Fibroblast of skin of left quadriceps (primary cell): ENCODE measurements at regions not wholly inside any gene's neighbourhood (a gene's known extent, or its start where the extent isn't known, plus 50 kb on each side); places are given as distances from the start of the nearest gene placed in this dataset.
"Not testable (repeated sequence)": the region's sequence is repeated elsewhere in the genome, so short reads cannot be mapped to it uniquely, and the experiment has no call there.

Experiments used
- DNase-seq, 2 experiments: peaks; one replicate each; pipeline ENCODE4 v3.0.0-alpha.2; 2013; ENCODE audit warnings: low read depth in 2 of 2

GRCh38 chr3:197430934-197431333 is 124.8 kb downstream of the BDH1 start:
- DNase-seq = peak in 1 of 2 experiments; percentile 20

- DNase-seq = no peak
These were observed 125.3 kb downstream of the BDH1 start for GRCh38 chr3:197430502-197430901.

- DNase-seq = no peak
These were observed 126.8 kb downstream of the BDH1 start for GRCh38 chr3:197428952-197429351.

- peak in 1 of 2 experiments; percentile 36 for DNase-seq
These were observed 127.5 kb downstream of the BDH1 start for GRCh38 chr3:197428117-197428801.

GRCh38 chr3:197427021-197427420 is 128.6 kb upstream of the DLG1 start:
- DNase-seq = no peak

GRCh38 chr3:197426121-197426566 is 127.7 kb upstream of the DLG1 start:
- DNase-seq = peak in 1 of 2 experiments; percentile 38

DNA sequence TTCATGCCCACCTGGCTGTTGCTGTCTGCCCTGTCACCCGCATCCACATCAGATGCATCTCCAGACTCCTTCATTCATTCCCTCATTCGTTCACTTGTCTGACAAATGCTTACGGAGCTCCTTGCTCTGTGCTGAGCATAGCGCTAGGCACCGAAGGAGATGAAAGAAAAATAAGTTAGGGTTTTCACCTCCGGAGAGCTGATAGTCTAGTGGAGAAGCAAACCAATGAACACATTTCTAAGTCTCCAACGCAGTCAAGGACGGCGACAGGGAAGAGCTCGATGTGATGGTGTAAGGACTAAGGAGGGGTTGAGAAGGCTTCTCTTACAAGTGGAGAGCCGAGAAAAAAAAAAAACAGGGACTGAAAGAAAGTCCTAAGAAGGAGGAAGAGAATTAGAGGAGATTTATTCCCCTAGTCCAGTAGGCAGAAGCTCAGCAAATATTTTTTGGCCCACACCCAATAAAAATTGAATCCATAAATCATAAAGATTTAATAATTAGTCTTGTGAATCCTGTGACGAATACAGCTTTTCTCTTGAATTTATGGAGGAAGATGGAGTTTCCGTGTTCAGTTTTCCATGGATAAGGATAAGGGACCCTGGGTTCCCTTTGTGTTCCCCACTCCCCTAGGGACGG is 127.2 kb upstream of the DLG1 start:
- DNase-seq = no peak

DNA sequence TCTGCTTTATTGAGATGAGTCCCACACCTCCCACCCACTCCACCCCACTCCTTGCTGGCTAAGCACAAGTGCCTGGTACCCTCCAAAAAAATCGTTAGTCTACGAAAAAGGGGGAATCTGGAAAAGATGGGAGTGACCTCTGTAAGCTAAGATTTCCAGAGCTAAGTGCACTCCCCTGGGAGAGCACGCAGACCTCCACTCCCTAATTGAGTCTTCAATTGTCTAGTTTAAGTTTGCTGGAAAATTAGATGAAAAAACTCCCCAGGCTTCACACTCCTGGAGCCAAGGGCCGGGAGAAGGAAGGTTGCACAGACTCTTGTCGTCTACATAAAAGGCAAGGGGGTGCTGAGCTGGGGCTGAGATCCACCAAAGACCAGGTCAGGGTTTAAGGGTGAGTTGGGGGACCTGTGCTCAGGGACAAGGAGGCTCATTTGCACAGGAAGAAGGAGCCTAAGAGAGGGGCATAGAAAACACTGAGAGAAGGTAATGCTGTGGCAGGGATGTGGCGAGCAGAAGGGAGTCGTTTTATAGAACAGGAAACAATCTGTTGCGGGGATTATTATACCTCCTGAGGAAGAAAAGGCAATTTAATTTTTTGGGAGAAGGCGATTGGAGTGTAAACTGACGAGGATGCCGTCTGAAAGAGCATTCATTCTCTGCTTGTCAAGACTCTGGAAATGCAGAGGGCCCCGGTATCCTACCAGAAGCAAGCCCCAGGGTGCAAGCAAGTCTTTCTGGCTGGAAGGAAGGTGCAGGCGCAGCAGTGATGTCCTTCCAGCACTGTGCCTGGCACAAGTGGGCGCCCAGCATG is 126.5 kb upstream of the DLG1 start:
- DNase-seq = no peak

DNA sequence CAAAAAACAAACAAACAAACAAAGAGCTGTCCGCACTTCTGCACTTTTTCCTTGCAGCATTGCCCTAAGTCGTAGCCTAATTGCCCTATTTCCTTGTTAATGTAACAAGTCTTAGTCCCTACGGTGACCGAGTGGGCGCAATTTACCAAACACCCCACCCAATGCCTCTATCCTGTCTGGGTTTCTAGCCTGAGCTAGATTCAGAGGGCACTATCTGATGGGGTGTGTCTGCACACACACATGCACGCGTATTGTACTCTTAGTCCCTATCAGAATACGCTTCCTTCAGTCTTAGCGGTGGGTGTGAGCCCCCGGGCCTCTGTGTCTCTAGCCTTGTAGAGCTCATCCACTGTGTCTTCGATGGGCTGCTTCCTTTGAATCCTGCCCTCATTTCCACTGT is 125.9 kb upstream of the DLG1 start:
- DNase-seq = no peak

GRCh38 chr3:197423376-197423775 is 125.0 kb upstream of the DLG1 start:
- no peak for DNase-seq

GRCh38 chr3:197422506-197422905 is 124.1 kb upstream of the DLG1 start:
- DNase-seq = no peak

- DNase-seq = no peak
These were observed 122.6 kb upstream of the DLG1 start for GRCh38 chr3:197421021-197421420.

- no peak for DNase-seq
These were observed 122.2 kb upstream of the DLG1 start for GRCh38 chr3:197420566-197420965.

DNA sequence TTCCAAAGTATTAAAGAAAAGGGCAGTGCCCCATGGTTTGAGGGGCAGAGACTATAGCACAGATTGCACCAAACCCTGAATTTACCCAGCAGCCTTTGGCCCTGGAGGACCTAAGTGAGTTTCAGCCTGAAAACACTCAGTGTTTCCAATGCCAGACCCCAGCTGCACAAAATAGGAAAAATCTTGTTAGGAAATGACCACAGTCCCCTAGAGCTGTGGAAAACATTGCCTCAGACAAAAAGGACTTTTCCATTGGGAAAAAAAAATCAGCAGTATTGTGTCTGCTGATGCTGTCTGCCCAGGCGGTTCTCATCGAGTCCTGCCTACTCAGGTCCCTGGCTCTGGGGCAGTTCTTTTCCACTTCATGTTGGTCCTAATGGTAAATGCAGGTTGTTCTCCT is 121.7 kb upstream of the DLG1 start:
- DNase-seq = no peak

DNA sequence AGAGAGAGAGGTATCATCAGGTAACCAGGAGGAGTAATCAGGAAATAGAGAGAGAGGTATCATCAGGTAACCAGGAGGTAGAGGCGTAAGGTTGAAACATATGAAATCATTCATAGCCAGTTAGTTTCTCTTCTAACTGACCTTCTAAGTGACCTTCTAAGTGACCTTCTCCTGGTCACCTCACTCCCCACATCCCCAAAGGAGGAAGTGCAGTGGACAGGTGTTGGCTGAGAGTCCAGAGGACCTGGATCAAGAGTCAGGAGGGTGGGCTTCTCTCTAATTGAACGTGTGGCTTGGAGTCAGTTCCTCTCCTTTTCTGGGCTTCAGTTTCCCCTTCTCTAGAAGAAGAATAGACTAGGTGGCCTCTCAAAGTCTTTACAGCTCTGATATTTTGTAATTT is 121.3 kb upstream of the DLG1 start:
- no peak for DNase-seq

DNA sequence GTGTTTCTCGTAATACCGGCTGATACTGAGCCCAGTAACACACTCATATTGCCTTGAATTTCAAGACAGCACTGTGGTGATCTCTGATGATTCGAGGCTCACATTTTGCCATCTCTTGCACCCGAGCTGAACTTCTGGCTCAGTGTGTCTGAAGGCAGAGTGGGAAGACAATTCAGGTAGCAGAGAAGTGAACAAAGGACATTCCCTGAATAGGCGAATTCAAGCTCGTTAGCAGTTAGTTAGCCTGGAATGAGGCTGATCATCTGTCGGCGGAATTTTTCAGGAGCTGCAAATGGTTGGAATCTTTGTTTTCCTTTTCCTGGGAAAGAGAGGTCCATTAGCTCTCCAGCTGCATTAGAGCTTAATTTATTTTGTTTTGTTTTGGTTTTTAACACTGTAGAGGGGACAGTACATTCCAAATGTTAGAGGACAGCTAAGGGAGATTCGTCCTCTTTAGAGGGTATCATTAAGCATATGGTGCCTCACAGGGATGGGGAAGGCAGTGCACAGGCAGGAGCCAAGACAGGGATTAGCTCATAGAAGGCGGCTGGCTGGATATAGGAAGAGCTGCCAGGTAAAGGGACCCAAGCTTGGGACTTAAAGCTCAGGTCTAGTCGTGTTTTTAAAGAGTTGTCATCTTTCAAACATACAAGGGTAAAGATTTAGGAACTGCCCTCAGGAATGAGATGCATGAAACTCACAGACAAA is 119.7 kb upstream of the DLG1 start:
- DNase-seq = no peak

DNA sequence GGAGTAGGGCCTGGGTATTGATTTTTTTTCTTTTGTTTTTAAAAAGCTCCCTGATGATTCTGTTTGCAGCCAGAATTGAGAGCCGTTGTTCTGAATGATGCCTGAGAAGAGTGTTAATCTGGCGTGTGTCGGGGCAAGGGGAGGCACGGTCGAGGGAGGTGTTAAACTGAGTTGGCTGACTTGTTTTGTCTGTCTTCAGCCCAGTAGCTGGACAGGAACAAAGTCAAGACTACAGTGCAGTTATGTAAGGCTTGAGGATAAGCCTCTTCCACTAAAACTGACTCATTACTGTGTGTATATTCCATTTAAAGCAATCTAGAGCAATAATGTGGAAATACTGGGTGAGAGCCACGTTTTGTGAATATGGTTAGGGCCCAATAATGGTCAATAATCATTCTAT is 119.0 kb upstream of the DLG1 start:
- DNase-seq = no peak

DNA sequence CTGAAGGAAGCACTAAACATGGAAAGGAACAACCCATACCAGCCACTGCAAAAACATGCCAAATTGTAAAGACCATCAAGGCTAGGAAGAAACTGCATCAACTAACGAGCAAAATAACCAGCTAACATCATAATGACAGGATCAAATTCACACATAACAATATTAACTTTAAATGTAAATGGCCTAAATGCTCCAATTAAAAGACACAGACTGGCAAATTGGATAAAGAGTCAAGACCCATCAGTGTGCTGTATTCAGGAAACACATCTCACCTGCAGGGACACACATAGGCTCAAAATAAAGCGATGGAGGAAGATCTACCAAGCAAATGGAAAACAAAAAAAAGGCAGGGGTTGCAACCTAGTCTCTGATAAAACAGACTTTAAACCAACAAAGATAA is 113.5 kb upstream of the DLG1 start:
- not testable (repeated sequence) for DNase-seq

DNA sequence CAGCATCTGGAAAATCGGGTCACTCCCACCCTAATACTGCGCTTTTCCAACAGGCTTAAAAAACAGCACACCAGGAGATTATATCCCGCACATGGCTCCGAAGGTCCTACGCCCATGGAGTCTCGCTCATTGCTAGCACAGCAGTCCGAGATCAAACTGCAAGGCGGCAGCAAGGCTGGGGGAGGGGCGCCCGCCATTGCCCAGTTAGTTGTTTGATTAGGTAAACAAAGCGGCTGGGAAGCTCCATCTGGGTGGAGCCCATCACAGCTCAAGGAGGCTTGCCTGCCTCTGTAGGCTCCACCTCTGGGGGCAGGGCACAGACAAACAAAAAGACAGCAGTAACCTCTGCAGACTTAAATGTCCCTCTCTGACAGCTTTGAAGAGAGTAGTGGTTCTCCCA is 111.8 kb upstream of the DLG1 start:
- not testable (repeated sequence) for DNase-seq

DNA sequence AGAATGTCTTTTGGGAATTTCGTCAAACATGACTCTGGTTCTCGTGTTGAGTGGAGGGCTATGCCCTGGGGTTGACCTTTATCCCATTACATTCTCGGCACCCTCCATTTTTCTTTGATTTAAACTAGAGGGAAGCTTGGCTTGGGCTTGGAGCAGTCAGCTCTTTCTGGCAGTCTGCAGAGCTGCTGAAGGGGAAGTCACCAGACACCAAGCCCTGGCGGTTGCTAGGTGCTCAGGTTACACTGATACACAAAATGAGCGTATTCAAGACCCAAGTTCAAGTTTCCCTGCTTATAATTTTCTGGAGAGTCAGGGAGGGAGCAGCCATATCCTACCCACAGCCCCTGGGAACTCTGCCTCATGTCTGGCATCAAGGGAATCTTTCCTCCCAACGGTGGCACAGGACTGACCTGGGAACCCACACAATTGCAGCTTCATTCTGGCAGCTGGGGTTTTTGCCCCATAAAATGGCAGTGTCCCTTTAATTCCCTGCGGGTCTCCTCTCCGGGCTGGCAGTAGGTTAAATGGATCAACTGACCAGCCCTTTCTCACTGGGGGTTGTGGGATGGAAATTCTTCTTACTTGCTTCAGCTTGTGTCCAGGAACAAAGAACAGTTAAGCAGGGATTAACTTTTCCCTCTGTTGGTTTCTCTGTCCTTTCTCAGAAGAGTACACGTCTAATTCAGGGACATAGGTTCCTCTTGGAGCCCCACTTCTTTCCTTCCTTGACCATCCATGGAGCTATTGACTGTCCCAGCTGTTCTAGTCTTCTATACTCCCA is 110.0 kb upstream of the DLG1 start:
- no peak for DNase-seq

- DNase-seq = no peak
These were observed 109.1 kb upstream of the DLG1 start for GRCh38 chr3:197407526-197407925.
